ENCODE measurements at regions not wholly inside any gene's neighbourhood (a gene's known extent, or its start where the extent isn't known, plus 50 kb on each side); places are given as distances from the start of the nearest gene placed in this dataset.
A peak's percentile ranks its signal among the peaks of the same experiment; 100 is the strongest.

DNA sequence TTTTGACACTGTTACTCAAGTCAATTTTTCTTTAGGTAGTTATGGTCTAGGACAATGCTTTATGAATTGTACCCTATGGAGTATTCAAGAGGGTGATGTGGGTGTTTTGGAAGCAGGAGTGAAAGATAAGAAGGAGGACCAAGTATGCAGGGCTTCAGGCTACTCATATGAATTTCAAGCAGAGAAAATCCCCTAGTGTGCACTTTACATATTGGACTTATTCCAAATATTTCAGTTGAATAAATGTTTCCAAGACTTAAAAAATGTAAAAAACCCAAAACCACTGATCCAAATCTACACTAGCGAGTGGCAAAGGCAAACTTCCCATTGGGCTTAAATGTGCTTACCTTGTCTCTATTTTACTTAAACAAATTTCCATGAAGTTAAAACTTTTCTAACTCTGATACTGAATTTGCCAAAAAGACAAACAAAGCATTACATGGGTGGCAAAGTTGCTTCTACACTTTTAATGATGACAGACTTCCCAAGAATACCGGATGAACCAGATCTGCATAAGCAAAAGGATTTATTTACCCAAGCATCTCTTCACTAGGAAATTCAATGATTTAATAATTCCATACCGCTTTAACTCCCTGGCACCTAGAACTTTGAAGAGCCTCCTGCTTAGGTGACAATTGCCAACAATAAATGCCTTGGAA is 1233.5 kb upstream of the NXPH2 start:
- Histone ChIP-seq H3K4me3 (peak overlapping the region; percentile 43), H3K27ac (no peak overlapping the region)
- DNase-seq (ENCODE audit: low read depth, low spot score): peak; percentile 77

DNA sequence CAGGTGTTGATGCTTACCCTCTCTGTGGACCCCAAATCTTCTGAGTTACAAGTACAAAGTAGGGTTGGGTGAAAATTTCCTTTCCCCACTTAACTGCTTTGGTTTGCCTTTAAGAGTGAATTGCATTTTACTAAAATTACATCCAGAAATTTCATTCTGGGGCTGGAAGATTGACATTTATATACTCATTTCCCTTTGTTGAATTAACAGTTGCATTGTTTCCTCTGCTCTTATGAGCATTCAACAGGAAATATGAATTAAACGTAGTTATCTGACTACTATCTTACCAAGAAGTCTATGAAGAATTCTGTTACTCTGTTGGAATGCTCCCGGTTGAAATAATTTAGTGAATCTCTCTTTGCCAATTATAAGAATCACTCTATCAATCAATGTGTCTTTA is 1231.1 kb upstream of the NXPH2 start:
- Histone ChIP-seq H3K9ac (ENCODE audit: insufficient read length) (no peak overlapping the region), H3K4me3 (no peak overlapping the region), H3K9me3 (ENCODE audit: low read depth, low read length) (no peaks in the 10 kb centered on the region), H3K27ac (no peak overlapping the region), H3K36me3 (ENCODE audit: insufficient read depth, low read length) (no peaks in the 10 kb centered on the region)
- TF ChIP-seq POLR2AphosphoS5 (IDR thresholded peaks at IDR 0.05; ENCODE audit: borderline replicate concordance, low read depth, low read length): no peak
- TF ChIP-seq EZH2 (IDR thresholded peaks at IDR 0.05): no peak
- no peak for TF ChIP-seq FOXP2 (optimal IDR thresholded peaks at IDR 0.05; ENCODE audit: control extremely low read depth, extremely low read length, insufficient read depth)
- no peak for DNase-seq (ENCODE audit: low read depth, low spot score)

More for the DNA sequence above, 1233.5 kb upstream of the NXPH2 start:
- Histone ChIP-seq H3K9ac (ENCODE audit: insufficient read length) (no peak overlapping the region), H3K36me3 (ENCODE audit: insufficient read depth, low read length) (no peaks in the 10 kb centered on the region), H3K9me3 (ENCODE audit: low read depth, low read length) (no peaks in the 10 kb centered on the region)
- TF ChIP-seq FOXP2 (optimal IDR thresholded peaks at IDR 0.05; ENCODE audit: control extremely low read depth, extremely low read length, insufficient read depth): no peak
- TF ChIP-seq POLR2AphosphoS5 (IDR thresholded peaks at IDR 0.05; ENCODE audit: borderline replicate concordance, low read depth, low read length): no peak
- no peak for TF ChIP-seq EZH2 (IDR thresholded peaks at IDR 0.05)

DNA sequence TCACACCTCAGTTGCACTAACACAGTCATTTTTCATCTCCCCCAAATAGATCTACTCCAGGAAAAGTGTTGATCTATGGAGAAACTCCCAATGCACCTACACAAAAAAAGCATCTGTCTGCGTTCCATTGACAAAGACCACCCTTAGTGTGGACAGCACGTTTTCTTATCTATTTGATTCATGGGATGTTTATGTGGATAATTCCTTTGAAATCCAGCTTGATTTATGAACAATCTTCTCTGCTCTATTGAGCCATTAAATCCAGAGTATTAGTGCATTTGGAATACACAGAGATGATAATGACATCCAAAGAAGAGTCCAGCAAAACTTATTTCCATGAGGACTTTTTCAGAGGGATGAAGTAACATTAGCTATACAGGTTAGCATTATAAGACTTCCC is 1221.9 kb upstream of the NXPH2 start:
- TF ChIP-seq EZH2 (IDR thresholded peaks at IDR 0.05): no peak
- TF ChIP-seq FOXP2 (optimal IDR thresholded peaks at IDR 0.05; ENCODE audit: control extremely low read depth, extremely low read length, insufficient read depth): no peak
- no peak for TF ChIP-seq POLR2AphosphoS5 (IDR thresholded peaks at IDR 0.05; ENCODE audit: borderline replicate concordance, low read depth, low read length)
- no peak overlapping the region for H3K4me3 ChIP-seq

DNA sequence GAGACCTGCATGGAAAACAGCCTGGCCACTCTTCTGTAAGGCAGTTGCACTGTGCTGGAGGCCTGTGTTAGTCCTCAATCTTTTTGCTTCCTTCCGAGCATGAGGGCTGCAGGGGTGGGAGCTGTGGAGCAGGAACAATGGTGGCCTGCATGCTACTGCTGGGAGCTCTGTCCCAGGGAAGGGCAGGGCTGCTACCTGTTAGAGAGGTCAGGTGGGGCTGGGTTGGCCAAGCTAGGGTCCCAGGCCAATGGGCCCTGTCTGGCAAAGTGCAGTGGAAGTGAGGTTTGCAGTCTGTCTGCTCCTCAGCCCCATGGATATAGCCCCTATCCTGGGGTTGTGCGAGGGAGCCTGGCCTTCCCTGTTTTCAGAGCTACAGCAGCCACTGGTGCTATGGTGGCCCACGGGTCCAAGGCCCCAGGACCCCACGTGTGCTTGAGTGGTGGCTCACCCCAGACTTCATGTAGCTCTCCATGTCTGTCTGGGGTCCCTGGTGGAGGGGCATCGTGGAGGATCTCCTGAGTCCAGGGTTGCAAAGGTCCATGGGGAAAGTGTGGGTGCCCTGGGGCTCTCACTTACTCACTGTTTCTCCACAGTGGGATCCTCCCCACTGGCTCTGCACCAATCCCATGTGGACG is 1212.6 kb upstream of the NXPH2 start:
- DNase-seq (ENCODE audit: low read depth, low spot score): no peak
- no peak overlapping the region for H3K4me3 ChIP-seq
- H3K9me3 ChIP-seq (ENCODE audit: low read depth, low read length): no peaks in the 10 kb centered on the region
- no peak overlapping the region for H3K27ac ChIP-seq
- TF ChIP-seq FOXP2 (optimal IDR thresholded peaks at IDR 0.05; ENCODE audit: control extremely low read depth, extremely low read length, insufficient read depth): no peak
- no peak for TF ChIP-seq EZH2 (IDR thresholded peaks at IDR 0.05)
- TF ChIP-seq POLR2AphosphoS5 (IDR thresholded peaks at IDR 0.05; ENCODE audit: borderline replicate concordance, low read depth, low read length): no peak
- no peak overlapping the region for H3K9ac ChIP-seq (ENCODE audit: insufficient read length)
- no peaks in the 10 kb centered on the region for H3K36me3 ChIP-seq (ENCODE audit: insufficient read depth, low read length)

More for the DNA sequence above, 1221.9 kb upstream of the NXPH2 start:
- no peak for DNase-seq (ENCODE audit: low read depth, low spot score)
- no peak overlapping the region for H3K27ac ChIP-seq
- no peaks in the 10 kb centered on the region for H3K36me3 ChIP-seq (ENCODE audit: insufficient read depth, low read length)
- no peaks in the 10 kb centered on the region for H3K9me3 ChIP-seq (ENCODE audit: low read depth, low read length)
- H3K9ac ChIP-seq (ENCODE audit: insufficient read length): no peak overlapping the region

DNA sequence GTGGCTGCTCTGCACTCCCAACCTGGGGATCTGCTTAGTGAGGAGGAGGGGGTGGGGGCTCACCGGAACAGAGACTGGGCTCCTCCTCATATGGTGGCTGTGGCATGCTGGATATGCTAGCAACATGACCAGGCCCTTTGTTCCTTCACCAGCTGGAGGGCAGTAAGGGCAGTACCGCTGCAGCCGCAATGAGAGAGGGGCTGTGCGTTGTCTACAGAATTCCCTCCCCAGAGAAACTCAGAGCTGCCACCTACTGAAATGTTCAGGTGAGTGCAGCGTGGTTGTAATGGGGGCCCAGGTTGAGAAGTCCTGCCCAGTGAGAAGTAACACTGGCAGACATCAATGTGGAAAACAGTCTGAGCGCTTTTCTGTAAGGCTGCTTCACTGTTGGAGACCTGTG is 1211.9 kb upstream of the NXPH2 start:
- no peak for DNase-seq (ENCODE audit: low read depth, low spot score)
- Histone ChIP-seq H3K27ac (no peak overlapping the region), H3K9ac (ENCODE audit: insufficient read length) (no peak overlapping the region), H3K9me3 (ENCODE audit: low read depth, low read length) (no peaks in the 10 kb centered on the region), H3K4me3 (no peak overlapping the region), H3K36me3 (ENCODE audit: insufficient read depth, low read length) (no peaks in the 10 kb centered on the region)
- TF ChIP-seq POLR2AphosphoS5 (IDR thresholded peaks at IDR 0.05; ENCODE audit: borderline replicate concordance, low read depth, low read length) (no peak), FOXP2 (optimal IDR thresholded peaks at IDR 0.05; ENCODE audit: control extremely low read depth, extremely low read length, insufficient read depth) (no peak), EZH2 (IDR thresholded peaks at IDR 0.05) (no peak)

DNA sequence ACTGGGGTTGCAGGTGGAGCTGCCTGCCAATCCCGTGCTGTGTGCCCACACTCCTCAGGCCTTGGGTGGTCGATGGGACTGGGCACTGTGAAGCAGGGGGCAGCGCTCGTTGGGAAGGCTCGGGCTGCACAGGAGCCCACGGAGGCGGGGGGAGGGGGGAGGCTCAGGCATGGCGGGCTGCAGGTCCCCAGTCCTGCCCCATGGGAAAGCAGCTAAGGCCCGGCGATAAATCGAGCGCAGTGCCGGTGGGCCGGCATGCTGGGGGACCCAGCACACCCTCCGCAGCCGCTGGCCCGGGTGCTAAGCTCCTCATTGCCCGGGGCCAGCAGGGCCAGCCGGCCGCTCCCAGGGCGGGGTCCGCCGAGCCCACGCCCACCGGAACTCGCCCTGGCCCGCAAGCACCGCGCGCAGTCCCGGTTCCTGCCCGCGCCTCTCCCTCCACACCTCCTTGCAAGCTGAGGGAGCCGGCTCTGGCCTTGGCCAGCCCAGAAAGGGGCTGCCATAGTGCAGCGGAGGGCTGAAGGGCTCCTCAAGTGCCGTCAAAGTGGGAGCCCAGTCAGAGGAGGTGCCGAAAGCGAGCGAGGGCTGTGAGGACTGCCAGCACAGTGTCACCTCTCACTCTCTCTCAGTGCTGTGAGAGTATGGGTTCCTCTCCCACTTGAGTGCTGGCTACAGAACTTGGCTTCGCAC is 1210.6 kb upstream of the NXPH2 start:
- Histone ChIP-seq H3K36me3 (ENCODE audit: insufficient read depth, low read length) (no peaks in the 10 kb centered on the region), H3K4me3 (no peak overlapping the region), H3K9me3 (ENCODE audit: low read depth, low read length) (no peaks in the 10 kb centered on the region), H3K9ac (ENCODE audit: insufficient read length) (no peak overlapping the region), H3K27ac (no peak overlapping the region)
- TF ChIP-seq FOXP2 (optimal IDR thresholded peaks at IDR 0.05; ENCODE audit: control extremely low read depth, extremely low read length, insufficient read depth): no peak
- TF ChIP-seq POLR2AphosphoS5 (IDR thresholded peaks at IDR 0.05; ENCODE audit: borderline replicate concordance, low read depth, low read length): no peak
- no peak for TF ChIP-seq EZH2 (IDR thresholded peaks at IDR 0.05)
- DNase-seq (ENCODE audit: low read depth, low spot score): no peak

DNA sequence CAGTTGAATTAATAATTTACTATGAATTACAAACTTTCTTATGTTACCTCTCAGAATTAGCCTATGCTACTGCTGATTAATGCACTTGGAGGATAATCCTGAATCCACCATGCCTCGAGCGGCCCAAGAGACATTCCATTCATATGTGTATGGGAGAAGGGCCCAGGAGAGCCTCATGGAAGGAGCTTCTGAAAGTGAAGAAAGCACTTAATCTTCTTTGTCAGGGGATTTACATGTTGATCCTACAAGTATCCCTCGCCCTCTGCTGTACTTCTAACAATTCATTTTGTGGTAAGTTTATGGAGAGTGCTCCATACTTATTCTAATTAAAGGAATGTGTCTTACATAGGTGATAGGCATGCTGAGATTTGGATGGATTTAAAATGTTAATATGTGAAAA is 1189.1 kb upstream of the NXPH2 start:
- DNase-seq (ENCODE audit: low read depth, low spot score): no peak

DNA sequence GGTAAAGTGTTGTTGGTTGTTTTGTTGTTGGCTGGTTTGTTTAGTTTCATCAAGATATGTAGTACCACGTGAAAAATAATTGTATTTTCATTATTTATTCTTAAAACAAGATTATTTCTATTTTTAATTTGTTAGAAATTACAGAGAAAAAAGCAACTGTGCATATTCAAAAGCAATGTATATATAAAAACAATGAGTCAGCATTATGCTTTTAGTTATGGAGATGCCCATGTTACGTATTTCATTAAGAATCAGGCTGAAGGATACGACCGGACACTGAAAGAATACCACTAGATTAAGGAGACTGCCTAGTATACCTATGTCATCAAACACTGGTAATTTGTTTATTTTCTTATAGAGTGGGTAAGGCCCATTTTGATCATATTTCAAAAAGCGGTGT is 1188.4 kb upstream of the NXPH2 start:
- H3K27ac ChIP-seq: no peak overlapping the region
- DNase-seq (ENCODE audit: low read depth, low spot score): no peak
- no peak overlapping the region for H3K4me3 ChIP-seq
- no peaks in the 10 kb centered on the region for H3K9me3 ChIP-seq (ENCODE audit: low read depth, low read length)
- H3K9ac ChIP-seq (ENCODE audit: insufficient read length): no peak overlapping the region
- TF ChIP-seq FOXP2 (optimal IDR thresholded peaks at IDR 0.05; ENCODE audit: control extremely low read depth, extremely low read length, insufficient read depth) (no peak), POLR2AphosphoS5 (IDR thresholded peaks at IDR 0.05; ENCODE audit: borderline replicate concordance, low read depth, low read length) (no peak), EZH2 (IDR thresholded peaks at IDR 0.05) (no peak)
- H3K36me3 ChIP-seq (ENCODE audit: insufficient read depth, low read length): no peaks in the 10 kb centered on the region

More for the DNA sequence above, 1189.1 kb upstream of the NXPH2 start:
- H3K9ac ChIP-seq (ENCODE audit: insufficient read length): no peak overlapping the region
- H3K36me3 ChIP-seq (ENCODE audit: insufficient read depth, low read length): no peaks in the 10 kb centered on the region
- H3K27ac ChIP-seq: no peak overlapping the region
- TF ChIP-seq FOXP2 (optimal IDR thresholded peaks at IDR 0.05; ENCODE audit: control extremely low read depth, extremely low read length, insufficient read depth) (no peak), EZH2 (IDR thresholded peaks at IDR 0.05) (no peak), POLR2AphosphoS5 (IDR thresholded peaks at IDR 0.05; ENCODE audit: borderline replicate concordance, low read depth, low read length) (no peak)
- no peak overlapping the region for H3K4me3 ChIP-seq
- no peaks in the 10 kb centered on the region for H3K9me3 ChIP-seq (ENCODE audit: low read depth, low read length)
